OCI-LY1 (cell line): ENCODE measurements at regions not wholly inside any gene's neighbourhood (a gene's known extent, or its start where the extent isn't known, plus 50 kb on each side); places are given as distances from the start of the nearest gene placed in this dataset.

Source experiments
- H2AFZ ChIP-seq: fragments of 200-600 bp; sonication (generic), shearing (Covaris generic); 2 replicates; pipeline ENCODE4 v1.6.0; 2014; ENCODE audit warnings: antibody characterized with exemption, mild to moderate bottlenecking, low read length
- H3F3A ChIP-seq: fragments of 200-600 bp; sonication (generic), shearing (Covaris generic); 2 replicates; pipeline ENCODE4 v1.6.0; 2014; ENCODE audit warnings: mild to moderate bottlenecking, antibody characterized with exemption, low read length, moderate library complexity; ENCODE audit not compliant: insufficient read depth
- H3K27ac ChIP-seq: fragments of 200-600 bp; sonication (generic); 2 replicates; pipeline ENCODE4 v1.5.1; 2014; ENCODE audit warnings: low read length, mixed run types, mild to moderate bottlenecking, low read depth; ENCODE audit not compliant: poor library complexity, severe bottlenecking
- H3K27me3 ChIP-seq: fragments of 200-600 bp; sonication (generic); 2 replicates; pipeline ENCODE4 v1.6.0; 2014; ENCODE audit warnings: antibody characterized with exemption, mild to moderate bottlenecking, low read length, moderate library complexity; ENCODE audit not compliant: insufficient read depth
- H3K36me3 ChIP-seq: fragments of 200-600 bp; sonication (generic); 2 replicates; pipeline ENCODE4 v1.6.1; 2014; ENCODE audit warnings: mild to moderate bottlenecking, antibody characterized with exemption, low read length, moderate library complexity, mixed read lengths; ENCODE audit not compliant: insufficient read depth
- H3K4me1 ChIP-seq: fragments of 200-600 bp; sonication (generic); 2 replicates; pipeline ENCODE4 v1.5.1; 2014; ENCODE audit warnings: mild to moderate bottlenecking, low read length, moderate library complexity; ENCODE audit not compliant: insufficient read depth, severe bottlenecking
- H3K4me2 ChIP-seq: fragments of 200-600 bp; sonication (generic), shearing (Covaris generic); 2 replicates; pipeline ENCODE4 v1.6.1; 2014; ENCODE audit warnings: low read length
- H3K4me3 ChIP-seq: fragments of 200-600 bp; sonication (generic); 2 replicates; pipeline ENCODE4 v1.5.1; 2014; ENCODE audit warnings: low read length, low read depth, mild to moderate bottlenecking, mixed read lengths; ENCODE audit not compliant: poor library complexity, severe bottlenecking
- H3K79me2 ChIP-seq: fragments of 200-600 bp; shearing (Covaris generic); 2 replicates; pipeline ENCODE4 v1.6.1; 2016; ENCODE audit warnings: mixed run types, low read length, mixed read lengths; ENCODE audit not compliant: insufficient read depth
- H3K9ac ChIP-seq: fragments of 200-600 bp; sonication (generic), shearing (Covaris generic); 2 replicates; pipeline ENCODE4 v1.6.1; 2014; ENCODE audit warnings: mild to moderate bottlenecking, low read length, mixed read lengths
- H3K9me2 ChIP-seq: fragments of 200-600 bp; sonication (generic), shearing (Covaris generic); 2 replicates; pipeline ENCODE4 v1.6.1; 2014; ENCODE audit warnings: low read depth, mild to moderate bottlenecking, low read length, mixed read lengths
- H3K9me3 ChIP-seq: fragments of 200-600 bp; shearing (Covaris generic); 2 replicates; pipeline ENCODE4 v1.6.1; 2014; ENCODE audit warnings: low read length, mixed read lengths
- H4K20me1 ChIP-seq: fragments of 200-600 bp; sonication (generic), shearing (Covaris generic); 2 replicates; pipeline ENCODE4 v1.6.0; 2016; ENCODE audit warnings: mild to moderate bottlenecking, low read length; ENCODE audit not compliant: insufficient read depth
- CTCF ChIP-seq: fragments of 200-600 bp; sonication (generic), shearing (Covaris generic); IDR thresholded peaks from 2 replicates; pipeline ENCODE4 v1.5.1; 2017; ENCODE audit warnings: mild to moderate bottlenecking, antibody characterized with exemption, low read length, moderate library complexity, mixed read lengths
- EZH2 ChIP-seq: fragments of 200-600 bp; sonication (generic), shearing (Covaris generic); IDR thresholded peaks from 2 replicates; pipeline ENCODE4 v1.8.0; 2017; ENCODE audit warnings: borderline replicate concordance, mixed run types, mild to moderate bottlenecking, antibody characterized with exemption, low read length, moderate library complexity, mixed read lengths

GRCh38 chr18:22114526-22115321 lies 54.7 kb upstream of the GATA6 start:
- Histone ChIP-seq H3K4me2 (no peak overlapping the region), H3K9ac (no peak overlapping the region), H3K79me2 (no peaks in the 10 kb centered on the region), H2AFZ (no peak overlapping the region), H3K4me3 (no peak overlapping the region), H3K27ac (no peak overlapping the region), H3K4me1 (no peaks in the 10 kb centered on the region), H3F3A (no peaks in the 10 kb centered on the region), H3K9me2 (no peaks in the 10 kb centered on the region), H3K36me3 (no peaks in the 10 kb centered on the region), H3K27me3 (no peaks in the 10 kb centered on the region), H3K9me3 (no peaks in the 10 kb centered on the region), H4K20me1 (no peaks in the 10 kb centered on the region)
- TF ChIP-seq EZH2 (no peak), CTCF (no peak)

- Histone ChIP-seq H4K20me1 (no peaks in the 10 kb centered on the region), H3K4me2 (no peak overlapping the region), H3K9ac (no peak overlapping the region), H3K36me3 (no peaks in the 10 kb centered on the region), H2AFZ (no peak overlapping the region), H3K79me2 (no peaks in the 10 kb centered on the region), H3K27ac (no peak overlapping the region), H3K27me3 (no peaks in the 10 kb centered on the region), H3K4me3 (no peak overlapping the region), H3K9me2 (no peaks in the 10 kb centered on the region), H3K4me1 (no peaks in the 10 kb centered on the region), H3K9me3 (no peaks in the 10 kb centered on the region), H3F3A (no peaks in the 10 kb centered on the region)
- TF ChIP-seq CTCF: no peak
- no peak for TF ChIP-seq EZH2
These were observed 53.8 kb upstream of the GATA6 start for GRCh38 chr18:22115573-22115972.
